CD4-positive, CD25-positive, alpha-beta regulatory T cell (primary cell): ENCODE measurements at regions not wholly inside any gene's neighbourhood (a gene's known extent, or its start where the extent isn't known, plus 50 kb on each side); places are given as distances from the start of the nearest gene placed in this dataset.

Source experiments
- ATAC-seq, 2 donors: fragments of 150-1000 bp; cut with Tn5 transposase; one replicate each; pipeline ENCODE4 v1.10.0; 2021; ENCODE audit warnings: low read depth in 2 of 2, moderate number of reproducible peaks in 2 of 2, moderate library complexity in 1 of 2
- DNase-seq, 3 donors: peaks; one replicate each; pipeline versions ENCODE4 v3.0.0 to v3.0.0-alpha.2; 2012 to 2022; ENCODE audit warnings: mixed read lengths in 1 of 3
- H3K27ac ChIP-seq: one replicate; pipeline ENCODE4 v1.7.0; 2013; ENCODE audit warnings: mild to moderate bottlenecking, low read length; ENCODE audit not compliant: insufficient read depth, poor library complexity, severe bottlenecking
- H3K27me3 ChIP-seq: one replicate; pipeline ENCODE4 v1.7.0; 2013; ENCODE audit warnings: low read length; ENCODE audit not compliant: control insufficient read depth, insufficient read depth
- H3K36me3 ChIP-seq: one replicate; pipeline ENCODE4 v1.7.0; 2013; ENCODE audit warnings: mild to moderate bottlenecking, low read length, moderate library complexity; ENCODE audit not compliant: control insufficient read depth, insufficient read depth
- H3K4me1 ChIP-seq: 2 replicates; pipeline ENCODE4 v1.7.0; 2013; ENCODE audit warnings: mild to moderate bottlenecking, low read length; ENCODE audit not compliant: insufficient read depth, control insufficient read depth, poor library complexity, severe bottlenecking
- H3K4me3 ChIP-seq: one replicate; pipeline ENCODE4 v1.7.0; 2013; ENCODE audit warnings: low read depth, mild to moderate bottlenecking, low read length, moderate library complexity
- H3K9me3 ChIP-seq, 2 experiments: 1 replicate in 1 of 2; 2 replicates in 1 of 2; pipeline ENCODE4 v1.7.0; 2013; ENCODE audit warnings: low read length in 2 of 2, mild to moderate bottlenecking in 1 of 2, moderate library complexity in 1 of 2; ENCODE audit not compliant: control insufficient read depth in 2 of 2
- H3K27ac Mint-ChIP-seq, 3 donors: one replicate each; pipeline ENCODE4 v1.8.0; 2020 to 2022; ENCODE audit warnings: mild to moderate bottlenecking in 3 of 3, mixed read lengths in 3 of 3, moderate library complexity in 2 of 3
- H3K27me3 Mint-ChIP-seq: one replicate; pipeline ENCODE4 v1.8.0; 2022; ENCODE audit warnings: mild to moderate bottlenecking, mixed read lengths
- H3K36me3 Mint-ChIP-seq: one replicate; pipeline ENCODE4 v1.8.0; 2020; ENCODE audit warnings: mixed read lengths
- H3K4me1 Mint-ChIP-seq, 4 donors: one replicate each; pipeline ENCODE4 v1.8.0; 2020 to 2022; ENCODE audit warnings: mixed read lengths in 4 of 4, mild to moderate bottlenecking in 1 of 4
- H3K4me3 Mint-ChIP-seq, 4 donors: one replicate each; pipeline ENCODE4 v1.8.0; 2020 to 2022; ENCODE audit warnings: mild to moderate bottlenecking in 4 of 4, mixed read lengths in 4 of 4, moderate library complexity in 3 of 4
- H3K9me3 Mint-ChIP-seq, 7 donors: one replicate each; pipeline ENCODE4 v1.8.0; 2020 to 2022; ENCODE audit warnings: mixed read lengths in 7 of 7, mild to moderate bottlenecking in 3 of 7, moderate library complexity in 2 of 7

GRCh38 chr15:99863550-99864198 is 130.4 kb upstream of the LYSMD4 start:
- no peaks in the 10 kb centered on the region for H3K36me3 ChIP-seq
- Mint-ChIP-seq H3K9me3 (no peaks in the 10 kb centered on the region), H3K27ac (no peak overlapping the region), H3K36me3 (peaks cover 6% of the 10 kb centered on the region), H3K4me3 (no peak overlapping the region), H3K27me3 (no peaks in the 10 kb centered on the region), H3K4me1 (no peaks in the 10 kb centered on the region)
- H3K27me3 ChIP-seq = no peaks in the 10 kb centered on the region
- no peak for ATAC-seq
- no peak overlapping the region for H3K27ac ChIP-seq
- no peak for DNase-seq
- no peaks in the 10 kb centered on the region for H3K9me3 ChIP-seq
- no peak overlapping the region for H3K4me3 ChIP-seq
- H3K4me1 ChIP-seq = no peaks in the 10 kb centered on the region

- Histone ChIP-seq H3K27ac (no peak overlapping the region), H3K9me3 (no peaks in the 10 kb centered on the region), H3K4me3 (no peak overlapping the region), H3K4me1 (no peaks in the 10 kb centered on the region), H3K27me3 (no peaks in the 10 kb centered on the region), H3K36me3 (no peaks in the 10 kb centered on the region)
- H3K4me3 Mint-ChIP-seq = no peak overlapping the region
- no peaks in the 10 kb centered on the region for H3K9me3 Mint-ChIP-seq
- H3K27me3 Mint-ChIP-seq = no peaks in the 10 kb centered on the region
- ATAC-seq = no peak
- peaks cover 4% of the 10 kb centered on the region for H3K36me3 Mint-ChIP-seq
- H3K27ac Mint-ChIP-seq = no peak overlapping the region
- no peak for DNase-seq
- no peaks in the 10 kb centered on the region for H3K4me1 Mint-ChIP-seq
These were observed 124.6 kb upstream of the LYSMD4 start for GRCh38 chr15:99857836-99858235.

GRCh38 chr15:99850517-99850916 is 117.3 kb upstream of the LYSMD4 start:
- H3K4me1 Mint-ChIP-seq = no peaks in the 10 kb centered on the region
- no peaks in the 10 kb centered on the region for H3K27me3 Mint-ChIP-seq
- peaks cover 6% of the 10 kb centered on the region for H3K36me3 Mint-ChIP-seq
- DNase-seq (no peak), ATAC-seq (no peak)
- peaks cover 0 to 2% (median 0%) of the 10 kb centered on the region in 7 donors for H3K9me3 Mint-ChIP-seq
- no peaks in the 10 kb centered on the region for H3K27me3 ChIP-seq
- no peak overlapping the region for H3K4me3 ChIP-seq
- no peaks in the 10 kb centered on the region for H3K4me1 ChIP-seq
- H3K27ac ChIP-seq = no peak overlapping the region
- no peak overlapping the region for H3K27ac Mint-ChIP-seq
- no peaks in the 10 kb centered on the region for H3K36me3 ChIP-seq
- no peak overlapping the region for H3K4me3 Mint-ChIP-seq
- no peaks in the 10 kb centered on the region for H3K9me3 ChIP-seq

- H3K4me1 Mint-ChIP-seq = peaks cover 0 to 8% (median 0%) of the 10 kb centered on the region in 4 donors
- Histone ChIP-seq H3K9me3 (no peaks in the 10 kb centered on the region), H3K4me1 (no peaks in the 10 kb centered on the region), H3K27me3 (no peaks in the 10 kb centered on the region), H3K4me3 (no peak overlapping the region), H3K27ac (no peak overlapping the region), H3K36me3 (no peaks in the 10 kb centered on the region)
- peaks cover 0 to 2% (median 0%) of the 10 kb centered on the region in 7 donors for H3K9me3 Mint-ChIP-seq
- DNase-seq (peak in 1 of 3 donors; percentile 25), ATAC-seq (no peak)
- no peaks in the 10 kb centered on the region for H3K36me3 Mint-ChIP-seq
- H3K27me3 Mint-ChIP-seq = no peaks in the 10 kb centered on the region
- H3K4me3 Mint-ChIP-seq = no peak overlapping the region
- H3K27ac Mint-ChIP-seq = no peak overlapping the region
These were observed 111.8 kb upstream of the LYSMD4 start for GRCh38 chr15:99845009-99845408.

- Mint-ChIP-seq H3K4me3 (no peak overlapping the region), H3K4me1 (peaks cover 0 to 8% (median 0%) of the 10 kb centered on the region in 4 donors), H3K27ac (no peak overlapping the region), H3K9me3 (peaks cover 0 to 2% (median 0%) of the 10 kb centered on the region in 7 donors), H3K27me3 (no peaks in the 10 kb centered on the region), H3K36me3 (peaks cover 1% of the 10 kb centered on the region)
- Histone ChIP-seq H3K27me3 (no peaks in the 10 kb centered on the region), H3K36me3 (no peaks in the 10 kb centered on the region), H3K4me3 (no peak overlapping the region), H3K9me3 (no peaks in the 10 kb centered on the region), H3K27ac (no peak overlapping the region), H3K4me1 (no peaks in the 10 kb centered on the region)
- DNase-seq = no peak
- no peak for ATAC-seq
These were observed 110.9 kb upstream of the LYSMD4 start for GRCh38 chr15:99844150-99844549.

GRCh38 chr15:99842071-99842470 is 108.8 kb upstream of the LYSMD4 start:
- peaks cover 12% of the 10 kb centered on the region for H3K36me3 Mint-ChIP-seq

GRCh38 chr15:99826157-99826780 is 93.0 kb upstream of the LYSMD4 start:
- Mint-ChIP-seq H3K27me3 (no peaks in the 10 kb centered on the region), H3K36me3 (peaks cover 26% of the 10 kb centered on the region), H3K9me3 (peaks cover 0 to 8% (median 4%) of the 10 kb centered on the region in 7 donors), H3K27ac (no peak overlapping the region), H3K4me3 (no peak overlapping the region), H3K4me1 (peaks cover 0 to 19% (median 11%) of the 10 kb centered on the region in 4 donors)
- no peaks in the 10 kb centered on the region for H3K36me3 ChIP-seq
- DNase-seq (no peak), ATAC-seq (no peak)
- no peak overlapping the region for H3K4me3 ChIP-seq
- H3K9me3 ChIP-seq = no peaks in the 10 kb centered on the region
- no peaks in the 10 kb centered on the region for H3K4me1 ChIP-seq
- no peak overlapping the region for H3K27ac ChIP-seq
- H3K27me3 ChIP-seq = no peaks in the 10 kb centered on the region

More at GRCh38 chr15:99842071-99842470, 108.8 kb upstream of the LYSMD4 start:
- no peak for ATAC-seq
- Histone ChIP-seq H3K36me3 (no peaks in the 10 kb centered on the region), H3K9me3 (no peaks in the 10 kb centered on the region), H3K27me3 (no peaks in the 10 kb centered on the region), H3K4me3 (no peak overlapping the region), H3K4me1 (no peaks in the 10 kb centered on the region), H3K27ac (no peak overlapping the region)
- no peaks in the 10 kb centered on the region for H3K9me3 Mint-ChIP-seq
- no peaks in the 10 kb centered on the region for H3K27me3 Mint-ChIP-seq
- H3K4me1 Mint-ChIP-seq = peaks cover 0 to 8% (median 0%) of the 10 kb centered on the region in 4 donors
- no peak for DNase-seq
- no peak overlapping the region for H3K27ac Mint-ChIP-seq
- no peak overlapping the region for H3K4me3 Mint-ChIP-seq

GRCh38 chr15:99823346-99823745 is 90.1 kb upstream of the LYSMD4 start:
- no peak for ATAC-seq
- Histone ChIP-seq H3K9me3 (no peaks in the 10 kb centered on the region), H3K4me3 (no peak overlapping the region), H3K27ac (no peak overlapping the region), H3K36me3 (no peaks in the 10 kb centered on the region), H3K4me1 (no peaks in the 10 kb centered on the region), H3K27me3 (no peaks in the 10 kb centered on the region)
- H3K27me3 Mint-ChIP-seq = no peaks in the 10 kb centered on the region
- peaks cover 0 to 4% (median 2%) of the 10 kb centered on the region in 7 donors for H3K9me3 Mint-ChIP-seq
- no peak for DNase-seq
- no peak overlapping the region for H3K4me3 Mint-ChIP-seq
- H3K36me3 Mint-ChIP-seq = peaks cover 38% of the 10 kb centered on the region
- H3K27ac Mint-ChIP-seq = no peak overlapping the region
- H3K4me1 Mint-ChIP-seq = peaks cover 0 to 20% (median 7%) of the 10 kb centered on the region in 4 donors
